ENCODE measurements at regions not wholly inside any gene's neighbourhood (a gene's known extent, or its start where the extent isn't known, plus 50 kb on each side); places are given as distances from the start of the nearest gene placed in this dataset.
A peak's percentile ranks its signal among the peaks of the same experiment; 100 is the strongest.

DNA sequence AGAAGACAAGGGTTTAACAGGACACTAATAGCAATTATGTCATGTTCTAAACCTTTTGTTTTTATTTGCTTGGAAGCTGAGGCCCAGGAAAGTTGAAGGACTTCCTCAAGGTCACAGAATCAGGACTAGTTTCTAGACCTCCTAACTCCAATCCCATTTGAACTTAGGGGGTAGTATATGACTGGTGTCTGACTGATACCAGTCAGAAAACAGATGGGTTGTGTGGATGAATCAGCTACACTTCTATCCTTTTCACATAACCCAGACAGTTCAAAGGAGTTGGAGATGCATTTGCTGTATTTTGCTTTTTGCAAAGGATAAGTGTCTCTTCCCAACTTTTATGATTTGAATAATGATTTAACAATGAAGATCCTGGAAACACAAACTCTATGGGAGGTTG lies 322.5 kb downstream of the HLX start:
- no peak for FAIRE-seq
- TF ChIP-seq POLR2A (IDR thresholded peaks at IDR 0.05; ENCODE audit: low read depth, low read length) = no peak

DNA sequence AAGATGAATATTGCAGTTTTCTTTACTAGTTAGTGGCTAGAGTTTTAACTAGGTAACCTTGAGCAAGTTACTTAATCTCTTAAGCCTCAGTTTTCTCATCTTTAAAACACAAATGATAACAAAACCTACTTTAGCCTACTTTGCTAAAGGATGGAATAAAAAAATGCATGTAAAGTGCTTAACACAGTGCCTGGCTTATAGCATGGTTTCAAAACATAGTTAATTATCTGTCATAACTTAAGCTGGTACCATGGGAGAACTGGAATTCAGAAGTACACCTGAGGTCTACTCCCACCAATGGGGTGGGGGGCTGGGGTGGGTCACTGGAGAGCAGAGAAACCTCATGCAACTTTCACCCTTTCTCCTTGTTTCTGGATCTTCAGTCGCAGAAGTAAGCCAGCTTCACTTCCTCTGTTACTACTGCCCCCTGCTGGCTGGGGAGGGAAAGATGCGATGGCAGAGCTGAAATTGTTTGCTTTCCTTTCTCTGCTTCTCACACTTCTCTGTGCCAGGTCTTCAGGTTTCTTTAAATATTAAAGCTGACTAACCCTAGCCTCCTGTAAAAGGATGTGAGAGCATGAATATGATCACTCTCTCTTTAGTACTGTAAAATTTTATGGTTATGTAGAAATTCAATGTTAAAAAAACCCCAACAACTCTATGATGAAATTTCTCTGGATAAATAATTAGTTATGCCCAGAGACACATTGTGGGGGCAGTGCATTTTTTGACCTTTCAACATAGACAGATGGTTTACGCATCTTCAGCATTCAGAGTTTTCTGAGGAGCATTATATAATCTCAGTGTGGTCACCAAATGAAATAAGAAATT lies 324.2 kb downstream of the HLX start:
- peak; percentile 62 for FAIRE-seq
- DNase-seq (ENCODE audit: insufficient read length, low spot score) = peak; percentile 27
- TF ChIP-seq POLR2A (IDR thresholded peaks at IDR 0.05; ENCODE audit: low read depth, low read length) = no peak

More for the DNA sequence above, 322.5 kb downstream of the HLX start:
- no peak for DNase-seq (ENCODE audit: insufficient read length, low spot score)

DNA sequence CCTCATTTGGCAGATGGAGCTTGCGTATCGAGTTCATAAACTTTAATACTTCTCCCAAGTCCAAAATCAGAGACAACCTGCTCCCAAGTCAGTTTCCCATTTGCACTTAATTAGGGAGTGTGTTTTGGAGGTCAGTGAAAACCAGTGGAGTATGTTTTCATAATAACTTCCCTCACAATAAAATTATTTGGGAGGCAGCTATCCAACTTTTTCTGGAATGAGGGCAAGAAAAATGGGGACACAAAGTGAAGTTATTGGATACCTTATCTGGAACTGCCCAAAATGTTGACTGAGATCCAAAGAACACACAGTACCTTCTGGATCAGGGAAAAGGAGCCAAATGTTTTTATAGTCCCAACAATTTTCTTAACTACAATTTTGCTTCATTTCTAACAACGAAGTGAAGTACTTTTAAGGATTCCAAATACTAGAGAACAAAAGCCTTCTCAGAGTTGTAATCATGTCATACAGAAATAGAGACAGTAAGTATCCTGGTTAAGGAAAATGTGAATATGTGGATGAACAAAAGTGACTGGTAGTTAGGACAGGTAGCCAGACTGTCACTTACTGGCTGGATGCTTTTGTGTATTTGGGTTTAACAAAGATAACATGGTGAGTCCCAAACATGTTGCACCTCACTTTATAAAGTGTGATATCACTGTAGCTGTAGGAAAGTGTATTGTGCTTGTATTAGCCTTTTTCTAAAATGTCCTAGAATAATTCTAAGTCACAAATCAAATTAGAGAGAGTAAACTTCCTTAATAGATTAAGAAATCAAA lies 325.0 kb downstream of the HLX start:
- DNase-seq (ENCODE audit: insufficient read length, low spot score) (no peak), FAIRE-seq (no peak)
- TF ChIP-seq POLR2A (IDR thresholded peaks at IDR 0.05; ENCODE audit: low read depth, low read length) = no peak

DNA sequence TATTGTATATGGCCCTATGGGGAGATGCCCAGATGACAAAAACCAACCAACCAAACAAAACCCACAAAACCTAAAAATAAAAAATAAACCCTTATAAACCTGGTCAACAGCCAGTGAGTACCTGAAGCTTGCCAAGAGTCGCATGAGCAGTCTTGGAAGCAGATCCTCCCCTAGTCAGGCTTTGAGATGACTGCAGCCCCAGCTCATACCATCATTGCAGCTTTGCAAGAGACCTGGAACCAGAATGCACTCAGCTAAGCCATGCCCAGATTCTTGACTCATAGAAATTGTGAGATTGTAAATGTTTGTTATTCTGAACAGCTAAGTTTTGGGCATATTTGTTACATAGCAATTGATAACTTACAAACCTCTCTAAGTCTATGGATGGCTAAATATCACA lies 326.8 kb downstream of the HLX start:
- TF ChIP-seq POLR2A (IDR thresholded peaks at IDR 0.05; ENCODE audit: low read depth, low read length) = no peak
- DNase-seq (ENCODE audit: insufficient read length, low spot score) = no peak
- FAIRE-seq = no peak

DNA sequence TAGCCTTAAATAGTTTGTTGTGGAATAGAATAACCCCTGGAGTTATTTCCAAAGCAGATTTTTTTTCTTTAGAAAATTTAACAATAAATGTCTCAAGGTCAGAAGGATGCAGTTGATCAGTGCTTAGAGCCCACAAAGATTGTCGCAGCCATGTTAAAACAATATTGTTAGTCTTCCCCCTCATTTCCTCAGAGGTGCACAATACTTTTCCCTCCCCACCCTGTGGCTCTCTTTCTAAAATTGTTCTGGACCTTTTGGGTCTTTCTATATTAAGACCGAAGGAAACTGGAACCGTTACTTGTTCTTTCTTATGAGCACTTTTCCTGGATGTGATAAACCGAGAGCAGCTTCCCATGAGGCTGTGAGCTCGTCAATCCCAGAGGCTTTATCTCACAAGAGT lies 333.7 kb downstream of the HLX start:
- TF ChIP-seq POLR2A (IDR thresholded peaks at IDR 0.05; ENCODE audit: low read depth, low read length) = no peak
- DNase-seq (ENCODE audit: insufficient read length, low spot score) = no peak
- FAIRE-seq = no peak

DNA sequence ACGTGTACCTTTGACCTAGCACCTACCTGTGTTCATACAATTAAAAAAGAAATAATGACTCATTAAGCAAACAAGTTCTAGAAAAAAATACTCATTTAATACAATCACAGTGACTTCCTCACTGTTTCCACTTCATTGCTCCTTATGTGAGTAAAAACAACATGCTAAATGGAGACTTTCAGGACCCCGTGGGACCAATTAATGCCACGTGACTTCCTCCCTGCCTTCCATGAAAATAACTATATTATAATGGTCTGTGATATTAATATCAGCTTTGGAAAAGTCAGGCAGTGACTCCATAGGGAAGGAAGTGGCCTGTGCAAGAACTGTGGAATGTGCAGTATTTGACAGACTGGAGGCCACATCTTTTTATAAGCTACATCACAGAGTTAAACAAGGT lies 337.8 kb downstream of the HLX start:
- FAIRE-seq (no peak), DNase-seq (ENCODE audit: insufficient read length, low spot score) (no peak)
- no peak for TF ChIP-seq POLR2A (IDR thresholded peaks at IDR 0.05; ENCODE audit: low read depth, low read length)

DNA sequence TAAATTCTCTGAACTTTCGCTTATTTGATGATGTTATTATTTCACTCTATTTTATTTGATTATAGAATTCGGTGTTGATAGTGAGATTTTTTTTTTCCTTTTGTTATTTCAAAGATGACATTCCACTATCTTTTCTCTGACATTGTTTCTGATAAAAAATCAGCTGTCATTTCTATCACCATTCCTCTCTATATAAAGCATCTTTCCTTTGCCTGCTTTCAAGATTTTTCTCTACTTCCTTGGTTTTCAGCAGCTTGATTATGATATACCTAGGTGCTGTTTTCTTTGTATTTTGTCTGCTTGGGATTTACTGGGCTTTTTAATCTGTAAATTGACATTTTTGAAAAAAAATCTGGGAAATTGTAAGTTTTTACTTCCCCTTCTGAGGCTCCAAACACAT lies 344.0 kb downstream of the HLX start:
- DNase-seq (ENCODE audit: insufficient read length, low spot score) (no peak), FAIRE-seq (no peak)
- no peak for TF ChIP-seq POLR2A (IDR thresholded peaks at IDR 0.05; ENCODE audit: low read depth, low read length)

DNA sequence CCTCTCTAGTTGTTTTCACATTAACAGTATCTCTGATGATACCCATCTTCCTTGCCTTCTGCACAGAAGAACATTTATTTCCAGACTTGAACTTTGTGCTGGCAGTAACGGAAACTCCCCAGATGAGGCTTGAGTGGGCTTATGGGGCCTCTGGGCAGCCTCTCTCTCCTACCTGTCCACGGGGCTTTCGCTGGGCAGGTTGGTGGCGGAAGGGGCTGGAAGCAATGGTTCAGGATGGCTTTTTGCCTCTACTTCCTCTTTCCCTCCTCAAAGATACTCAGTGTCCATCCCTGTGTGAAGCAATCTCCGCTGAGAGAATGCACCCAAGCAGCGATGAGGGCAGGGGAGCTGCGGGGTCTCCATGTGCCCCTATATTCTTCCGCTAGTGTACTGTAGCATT lies 348.2 kb downstream of the HLX start:
- DNase-seq (ENCODE audit: insufficient read length, low spot score) (no peak), FAIRE-seq (no peak)
- TF ChIP-seq POLR2A (IDR thresholded peaks at IDR 0.05; ENCODE audit: low read depth, low read length) = no peak

DNA sequence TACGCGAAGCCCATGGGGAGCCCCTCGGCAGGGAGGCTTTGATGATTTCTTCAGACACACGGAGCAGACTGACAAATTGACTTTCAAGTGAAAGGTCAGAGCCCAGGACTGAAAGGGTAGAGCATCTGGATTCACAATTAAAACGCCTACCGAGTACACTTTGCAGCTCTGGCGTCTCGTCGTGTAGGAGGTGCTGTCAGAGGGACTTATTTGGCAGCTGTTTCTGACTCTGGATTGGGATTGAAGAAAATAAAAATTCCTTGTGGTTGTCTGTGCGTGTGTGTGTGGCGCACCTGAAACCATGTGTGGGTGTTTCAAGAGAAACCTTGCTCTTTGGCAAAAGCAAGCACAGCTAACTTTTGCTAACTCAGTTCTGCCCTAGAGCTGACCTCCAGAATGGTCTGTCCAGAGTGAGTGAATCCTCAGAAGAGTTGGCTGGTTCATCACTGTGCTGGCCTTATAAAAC lies 348.7 kb downstream of the HLX start:
- FAIRE-seq = no peak
- no peak for TF ChIP-seq POLR2A (IDR thresholded peaks at IDR 0.05; ENCODE audit: low read depth, low read length)
- no peak for DNase-seq (ENCODE audit: insufficient read length, low spot score)

DNA sequence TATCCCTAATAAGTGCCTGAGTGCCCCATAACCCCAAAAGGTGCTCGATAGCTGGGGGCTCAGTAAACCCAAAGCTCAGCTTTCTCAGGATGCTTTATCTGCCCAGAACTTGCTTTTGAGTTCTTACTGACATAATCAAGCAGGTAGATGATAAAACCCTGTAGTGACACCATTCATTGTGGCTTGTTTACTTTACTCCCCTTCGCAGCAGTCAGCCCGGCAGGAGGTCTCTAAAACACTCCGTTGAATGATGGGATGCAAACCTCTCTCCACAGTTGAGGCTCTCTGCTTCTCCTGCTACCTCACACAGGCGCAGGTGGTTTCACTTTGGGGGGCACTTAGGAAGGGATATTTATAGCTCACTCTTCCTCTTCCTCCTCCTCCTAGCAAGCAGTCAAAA lies 349.4 kb downstream of the HLX start:
- TF ChIP-seq POLR2A (IDR thresholded peaks at IDR 0.05; ENCODE audit: low read depth, low read length) = no peak
- no peak for DNase-seq (ENCODE audit: insufficient read length, low spot score)
- FAIRE-seq = no peak

DNA sequence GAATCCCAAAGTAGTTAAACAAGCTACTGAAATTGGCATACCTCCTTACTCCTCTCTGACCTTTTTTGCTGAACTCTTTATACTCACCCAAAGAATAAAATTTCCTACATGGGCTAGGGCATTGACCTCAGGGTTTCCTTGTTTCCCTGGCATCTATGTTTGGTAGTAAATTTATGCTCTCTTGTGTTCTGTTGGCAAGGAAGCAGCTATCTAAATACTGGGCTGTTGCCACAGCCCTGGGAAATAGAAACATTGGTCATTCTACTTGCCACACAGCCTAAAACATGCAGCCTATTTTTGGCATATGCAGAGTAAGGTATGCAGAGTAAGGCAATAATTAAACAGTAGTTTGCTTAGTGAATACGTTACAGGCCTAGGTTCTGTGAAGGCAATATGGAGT lies 351.4 kb downstream of the HLX start:
- FAIRE-seq (no peak), DNase-seq (ENCODE audit: insufficient read length, low spot score) (no peak)
- no peak for TF ChIP-seq POLR2A (IDR thresholded peaks at IDR 0.05; ENCODE audit: low read depth, low read length)

DNA sequence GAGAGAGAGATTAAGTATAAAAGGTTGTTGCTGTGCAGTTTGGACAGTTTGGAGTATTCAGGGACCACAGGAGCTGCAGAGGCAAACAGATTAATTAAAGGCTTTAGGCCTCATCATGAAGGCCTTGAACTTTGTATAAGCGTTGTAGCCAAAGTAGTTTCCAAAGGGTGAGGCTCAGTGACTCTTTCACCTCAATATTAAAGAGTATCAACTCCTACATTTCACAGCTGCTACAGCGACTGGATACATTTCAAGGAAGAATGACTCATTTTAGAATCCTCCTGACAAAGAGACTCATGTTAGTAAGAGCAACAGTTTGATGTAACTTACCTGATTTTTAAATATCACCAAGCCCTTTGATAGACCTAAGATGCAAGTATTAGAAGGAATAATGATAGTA lies 355.5 kb downstream of the HLX start:
- no peak for DNase-seq (ENCODE audit: insufficient read length, low spot score)
- no peak for TF ChIP-seq POLR2A (IDR thresholded peaks at IDR 0.05; ENCODE audit: low read depth, low read length)
- FAIRE-seq = peak; percentile 38

DNA sequence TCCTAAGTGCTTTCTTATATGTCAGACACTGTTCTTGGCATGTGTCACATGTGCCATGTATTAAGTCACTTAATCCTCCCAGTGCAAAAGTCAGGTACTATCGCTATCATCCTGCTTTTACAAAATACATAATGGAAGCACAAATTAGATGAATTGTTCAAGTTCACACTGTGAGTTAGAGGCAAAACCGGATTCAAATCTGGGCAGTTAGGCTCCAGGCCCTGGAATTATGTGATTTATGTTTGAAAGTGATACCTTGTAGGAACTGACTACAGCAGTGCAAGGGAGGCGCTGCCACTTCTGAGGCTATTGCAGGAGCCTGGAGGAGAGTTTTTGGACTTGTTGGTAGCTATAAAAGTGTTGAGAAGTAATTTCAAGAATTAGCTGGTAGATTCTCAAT lies 358.3 kb downstream of the HLX start:
- TF ChIP-seq POLR2A (IDR thresholded peaks at IDR 0.05; ENCODE audit: low read depth, low read length) = no peak
- DNase-seq (ENCODE audit: insufficient read length, low spot score) = no peak
- FAIRE-seq = no peak

DNA sequence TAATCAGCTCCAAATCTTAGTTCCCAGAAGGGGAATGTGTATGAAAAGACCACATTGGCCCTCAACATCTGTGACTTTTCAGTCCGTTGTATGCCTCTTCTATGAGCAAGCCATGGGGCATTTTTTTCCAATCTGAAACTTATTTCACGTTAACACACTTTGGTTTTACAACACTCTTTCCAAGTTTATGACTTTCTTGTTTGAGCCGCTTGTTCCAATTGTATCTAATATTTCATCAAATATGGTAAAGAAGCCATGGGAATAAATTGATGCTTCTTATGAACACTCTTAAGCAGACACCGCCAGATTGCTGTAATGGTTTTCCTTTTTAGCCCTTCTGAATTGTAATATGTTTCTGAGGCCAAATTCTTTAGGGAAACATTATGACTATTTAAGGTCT lies 359.9 kb downstream of the HLX start:
- DNase-seq (ENCODE audit: insufficient read length, low spot score) = no peak
- TF ChIP-seq POLR2A (IDR thresholded peaks at IDR 0.05; ENCODE audit: low read depth, low read length) = no peak
- no peak for FAIRE-seq

DNA sequence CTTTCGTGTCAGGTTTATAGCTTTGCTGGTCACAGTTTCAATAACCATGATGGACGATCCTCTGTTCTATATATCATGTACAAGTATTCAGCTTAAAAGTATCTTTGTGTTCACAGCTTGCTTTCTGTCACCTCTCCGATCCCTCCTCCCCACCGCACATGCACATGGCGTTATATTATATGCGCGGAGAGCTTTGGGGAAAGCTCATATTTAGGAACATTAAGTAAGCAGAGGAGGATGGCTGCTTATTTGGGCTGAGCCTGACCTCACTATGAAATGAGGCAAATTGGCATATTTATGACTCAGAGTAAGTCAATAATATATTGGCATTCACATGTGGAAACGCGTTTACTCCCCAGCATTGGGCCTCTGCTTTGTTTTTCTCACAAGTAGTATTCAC lies 360.5 kb downstream of the HLX start:
- no peak for DNase-seq (ENCODE audit: insufficient read length, low spot score)
- TF ChIP-seq POLR2A (IDR thresholded peaks at IDR 0.05; ENCODE audit: low read depth, low read length) = no peak
- no peak for FAIRE-seq

Measured in H54 (cell line).